Endothelial cell of umbilical vein (primary cell): ENCODE measurements at regions not wholly inside any gene's neighbourhood (a gene's known extent, or its start where the extent isn't known, plus 50 kb on each side); places are given as distances from the start of the nearest gene placed in this dataset.

Experiments
- BruUV-seq: library from RNA; stranded (reverse); fragments of 400-500 nt; replicated peaks from 2 replicates; lab custom pipeline; 2021; lab: Mats Ljungman, UMichigan
- CTCF ChIA-PET: fragments of 300-600, 350-600 bp; sonication (Branson Sonifier 250); formaldehyde crosslinking; loops from one replicate; lab custom pipeline; 2021; ENCODE audit warnings: antibody characterized with exemption, inconsistent platforms; lab: Charles Lee
- POLR2A ChIA-PET: fragments of 300-600, 350-600 bp; sonication (Branson Sonifier 250); formaldehyde crosslinking; loops from one replicate; lab custom pipeline; 2021; ENCODE audit warnings: antibody characterized with exemption, inconsistent platforms; lab: Charles Lee
- DNase-seq: peaks from one replicate; pipeline ENCODE4 v3.0.0-alpha.2; 2011; ENCODE audit warnings: low read depth, low spot score
- FAIRE-seq: peaks from 2 replicates; lab custom pipeline; 2011; peaks lifted over from hg19 to GRCh38; lab: Jason Lieb, UNC
- H2AFZ ChIP-seq: 2 replicates; pipeline ENCODE4 v1.6.0; 2012; ENCODE audit warnings: low read depth, low read length, control low read depth, inconsistent platforms
- H3K27ac ChIP-seq: 2 replicates; pipeline ENCODE4 v1.5.1; 2011; ENCODE audit warnings: low read depth, mild to moderate bottlenecking, control low read depth, low read length, moderate library complexity; ENCODE audit not compliant: insufficient read depth
- H3K27me3 ChIP-seq, 2 experiments: 2 replicates each; pipeline versions ENCODE4 v1.6.0 to v1.6.1; 2011; ENCODE audit warnings: low read length in 2 of 2, mixed read lengths in 1 of 2; ENCODE audit not compliant: control insufficient read depth in 2 of 2, insufficient read depth in 2 of 2
- H3K36me3 ChIP-seq, 2 experiments: 2 replicates in 1 of 2; 3 replicates in 1 of 2; pipeline ENCODE4 v1.5.1; 2011; ENCODE audit warnings: low read length in 2 of 2, mild to moderate bottlenecking in 1 of 2, moderate library complexity in 1 of 2; ENCODE audit not compliant: control insufficient read depth in 2 of 2, insufficient read depth in 2 of 2; ENCODE audit errors: extremely low read depth in 1 of 2
- H3K4me1 ChIP-seq: 3 replicates; pipeline ENCODE4 v1.5.1; 2011; ENCODE audit warnings: mild to moderate bottlenecking, low read length; ENCODE audit not compliant: control insufficient read depth, insufficient read depth; ENCODE audit errors: extremely low read depth
- H3K4me2 ChIP-seq: 2 replicates; pipeline ENCODE4 v1.6.1; 2011; ENCODE audit warnings: low read length, control low read depth, mixed read lengths; ENCODE audit not compliant: insufficient read depth
- H3K4me3 ChIP-seq, 3 experiments: fragments of 200-600 bp in 1 of 3; sonication (generic), shearing (Covaris generic) in 1 of 3; replicated peaks in 1 of 3; 2 replicates each; pipeline ENCODE4 v1.5.1; 2011 to 2016; ENCODE audit warnings: control low read depth in 3 of 3, low read length in 3 of 3, mild to moderate bottlenecking in 2 of 3, inconsistent platforms in 1 of 3, low read depth in 1 of 3, moderate library complexity in 1 of 3; ENCODE audit not compliant: insufficient read depth in 1 of 3
- H3K79me2 ChIP-seq: 2 replicates; pipeline ENCODE4 v1.6.0; 2012; ENCODE audit warnings: low read length, inconsistent platforms; ENCODE audit not compliant: control insufficient read depth, insufficient read depth
- H3K9ac ChIP-seq: replicated peaks from 2 replicates; pipeline ENCODE3; 2011; ENCODE audit warnings: low read length, control low read depth; ENCODE audit not compliant: insufficient read depth; ENCODE audit errors: extremely low read depth
- H3K9me1 ChIP-seq: replicated peaks from 3 replicates; pipeline ENCODE4 v1.6.0; 2011; ENCODE audit warnings: mild to moderate bottlenecking, low read length; ENCODE audit not compliant: control insufficient read depth, insufficient read depth; ENCODE audit errors: extremely low read depth
- H3K9me3 ChIP-seq: replicated peaks from 2 replicates; pipeline ENCODE4 v1.5.1; 2012; ENCODE audit warnings: low read length, inconsistent platforms; ENCODE audit not compliant: control insufficient read depth, insufficient read depth
- H4K20me1 ChIP-seq: replicated peaks from 2 replicates; pipeline ENCODE3; 2011; ENCODE audit warnings: mild to moderate bottlenecking, low read length; ENCODE audit not compliant: control insufficient read depth, insufficient read depth; ENCODE audit errors: extremely low read depth
- CTCF ChIP-seq, 2 donors: IDR thresholded peaks; 1 replicate in 1 of 2; 2 replicates in 1 of 2; pipeline ENCODE4 v1.5.1; 2011; ENCODE audit warnings: low read length in 2 of 2, mild to moderate bottlenecking in 2 of 2, moderate library complexity in 2 of 2, control low read depth in 1 of 2, inconsistent platforms in 1 of 2, low read depth in 1 of 2; ENCODE audit not compliant: insufficient read depth in 1 of 2; ENCODE audit errors: extremely low read depth in 1 of 2
- EZH2 ChIP-seq: IDR thresholded peaks from 2 replicates; pipeline ENCODE4 v1.6.1; 2012; ENCODE audit warnings: borderline replicate concordance, low read depth, mild to moderate bottlenecking, moderate library complexity, low read length, inconsistent platforms; ENCODE audit not compliant: severe bottlenecking
- FOS ChIP-seq: IDR thresholded peaks from 2 replicates; pipeline ENCODE4 v1.6.1; 2011; ENCODE audit warnings: mild to moderate bottlenecking, low read length, moderate library complexity, borderline replicate concordance; ENCODE audit not compliant: insufficient read depth
- GATA2 ChIP-seq: IDR thresholded peaks from 2 replicates; pipeline ENCODE4 v1.7.0; 2011; ENCODE audit warnings: low read depth, mild to moderate bottlenecking, moderate library complexity, mixed read lengths, low read length; ENCODE audit not compliant: insufficient read length, insufficient read depth
- JUN ChIP-seq: IDR thresholded peaks from 2 replicates; pipeline ENCODE4 v1.6.1; 2011; ENCODE audit warnings: borderline replicate concordance, low read depth; ENCODE audit not compliant: insufficient read length, insufficient read depth
- MAX ChIP-seq: IDR thresholded peaks from 2 replicates; pipeline ENCODE4 v1.6.1; 2011; ENCODE audit not compliant: insufficient read depth, insufficient read length
- MYC ChIP-seq: IDR thresholded peaks from one replicate; pipeline ENCODE4 v1.6.1; 2011; ENCODE audit warnings: mild to moderate bottlenecking, low read depth, low read length
- POLR2A ChIP-seq: IDR thresholded peaks from 2 replicates; pipeline ENCODE4 v1.6.1; 2012; ENCODE audit warnings: low read depth, mild to moderate bottlenecking, control low read depth, low read length
- POLR2AphosphoS5 ChIP-seq: IDR thresholded peaks from 2 replicates; pipeline ENCODE4 v1.6.1; 2012; ENCODE audit warnings: low read depth, mild to moderate bottlenecking, control low read depth, low read length, moderate library complexity; ENCODE audit not compliant: insufficient read depth
- dilution Hi-C: fragments of 300-500 bp; cut with MboI; formaldehyde crosslinking; loops from one replicate; pipeline ENCODE4 v1.15.0; 2019; ENCODE audit warnings: low sequenced_read_pairs; ENCODE audit not compliant: extremely low pct_ligation_motif_present
- intact Hi-C: fragments of 100-400 bp; cut with micrococcal nuclease; formaldehyde crosslinking; loops from one replicate; pipeline ENCODE4 v1.10.0; 2022

- dilution Hi-C loops: no loop called here
Measured at GRCh38 chr2:147715807-147716206, 129.0 kb upstream of the ACVR2A start.

GRCh38 chr2:147714582-147714981 lies 130.2 kb upstream of the ACVR2A start:
- Histone ChIP-seq H3K4me2 (no peak overlapping the region), H3K4me1 (no peaks in the 10 kb centered on the region), H3K9ac (no peak overlapping the region), H3K36me3 (no peaks in the 10 kb centered on the region), H3K9me1 (no peaks in the 10 kb centered on the region), H3K9me3 (no peaks in the 10 kb centered on the region), H3K4me3 (no peak overlapping the region), H3K79me2 (no peaks in the 10 kb centered on the region), H4K20me1 (no peaks in the 10 kb centered on the region), H3K27me3 (no peaks in the 10 kb centered on the region), H2AFZ (no peak overlapping the region), H3K27ac (no peak overlapping the region)
- dilution Hi-C loops (no loop called here), intact Hi-C loops (no loop called here)
- ChIA-PET POLR2A (no interaction called here), CTCF (interaction anchor here (0.5 kb wide), 1 partner anchor 192 kb away, joined by 3 read pairs; no protein-coding TSS in a partner anchor)
- FAIRE-seq (no peak), DNase-seq (no peak)
- no peak for TF ChIP-seq MAX
- TF ChIP-seq POLR2AphosphoS5: no peak
- TF ChIP-seq POLR2A: no peak
- TF ChIP-seq GATA2: no peak
- TF ChIP-seq FOS: no peak
- TF ChIP-seq EZH2: no peak
- no peak for TF ChIP-seq JUN
- no peak for TF ChIP-seq MYC
- no peak for TF ChIP-seq CTCF (IDR thresholded peaks at IDR 0.05; ENCODE audit: extremely low read depth in 1 of 2, insufficient read depth in 1 of 2, low read depth in 1 of 2, low read length in 2 of 2)
- BruUV-seq: no TSS peak

More at GRCh38 chr2:147715807-147716206, 129.0 kb upstream of the ACVR2A start:
- no peak for FAIRE-seq
- Histone ChIP-seq H3K9me3 (no peaks in the 10 kb centered on the region), H3K79me2 (no peaks in the 10 kb centered on the region), H3K9me1 (no peaks in the 10 kb centered on the region), H4K20me1 (no peaks in the 10 kb centered on the region), H3K27me3 (no peaks in the 10 kb centered on the region), H3K9ac (no peak overlapping the region), H3K36me3 (no peaks in the 10 kb centered on the region), H3K4me1 (no peaks in the 10 kb centered on the region), H3K4me3 (no peak overlapping the region), H3K27ac (no peak overlapping the region), H2AFZ (no peak overlapping the region), H3K4me2 (no peak overlapping the region)
- intact Hi-C loops: no loop called here
- POLR2A ChIA-PET: no interaction called here
- DNase-seq: no peak
- BruUV-seq: no TSS peak
- TF ChIP-seq CTCF (IDR thresholded peaks at IDR 0.05; ENCODE audit: extremely low read depth in 1 of 2, insufficient read depth in 1 of 2, low read depth in 1 of 2, low read length in 2 of 2): no peak
- no peak for TF ChIP-seq JUN
- no peak for TF ChIP-seq FOS
- TF ChIP-seq MYC: no peak
- no peak for TF ChIP-seq POLR2AphosphoS5
- CTCF ChIA-PET: no interaction called here
